Middle frontal gyrus (tissue), 1 donor: ENCODE measurements at regions not wholly inside any gene's neighbourhood (a gene's known extent, or its start where the extent isn't known, plus 50 kb on each side); places are given as distances from the start of the nearest gene placed in this dataset.

ENCODE experiments used
- DNase-seq: peaks from one replicate; pipeline ENCODE4 v3.0.0-alpha.2; 2015; ENCODE audit warnings: low spot score; ENCODE audit errors: extremely low spot score

GRCh38 chr7:67984326-67984725 is 987.7 kb downstream of the TYW1 start:
- no peak for DNase-seq

GRCh38 chr7:67989142-67989541 is 992.5 kb downstream of the TYW1 start:
- DNase-seq: no peak

GRCh38 chr7:67990003-67990402 is 993.4 kb downstream of the TYW1 start:
- no peak for DNase-seq

- no peak for DNase-seq
These were observed 994.1 kb downstream of the TYW1 start for GRCh38 chr7:67990716-67991115.

- no peak for DNase-seq
These were observed 995.7 kb downstream of the TYW1 start for GRCh38 chr7:67992287-67992686.

GRCh38 chr7:68005992-68006391 is 1009.4 kb downstream of the TYW1 start:
- no peak for DNase-seq

- no peak for DNase-seq
These were observed 1010.0 kb downstream of the TYW1 start for GRCh38 chr7:68006619-68007018.

- no peak for DNase-seq
These were observed 1013.1 kb downstream of the TYW1 start for GRCh38 chr7:68009716-68010115.

- DNase-seq: no peak
These were observed 1017.6 kb downstream of the TYW1 start for GRCh38 chr7:68014031-68014736.

GRCh38 chr7:68015122-68015977 is 1018.7 kb downstream of the TYW1 start:
- no peak for DNase-seq

- no peak for DNase-seq
These were observed 1019.4 kb downstream of the TYW1 start for GRCh38 chr7:68015978-68016532.

GRCh38 chr7:68020102-68020501 is 1023.5 kb downstream of the TYW1 start:
- no peak for DNase-seq

GRCh38 chr7:68025369-68025768 is 1028.7 kb downstream of the TYW1 start:
- DNase-seq: no peak

GRCh38 chr7:68030530-68030929 is 1033.9 kb downstream of the TYW1 start:
- no peak for DNase-seq

GRCh38 chr7:68031180-68031943 is 1034.7 kb downstream of the TYW1 start:
- DNase-seq: no peak

- DNase-seq: no peak
These were observed 1042.1 kb downstream of the TYW1 start for GRCh38 chr7:68038621-68039314.

GRCh38 chr7:68041554-68041953 is 1044.9 kb downstream of the TYW1 start:
- DNase-seq: no peak

- DNase-seq: no peak
These were observed 1046.9 kb downstream of the TYW1 start for GRCh38 chr7:68043546-68043945.

GRCh38 chr7:68050627-68051026 is 1054.0 kb downstream of the TYW1 start:
- DNase-seq: no peak

- DNase-seq: no peak
These were observed 1061.4 kb downstream of the TYW1 start for GRCh38 chr7:68058014-68058413.

- DNase-seq: no peak
These were observed 1066.5 kb downstream of the TYW1 start for GRCh38 chr7:68063171-68063570.
